Dermis blood vessel endothelial cell (primary cell): ENCODE measurements at regions not wholly inside any gene's neighbourhood (a gene's known extent, or its start where the extent isn't known, plus 50 kb on each side); places are given as distances from the start of the nearest gene placed in this dataset.
"Not testable (repeated sequence)": the region's sequence is repeated elsewhere in the genome, so short reads cannot be mapped to it uniquely, and the experiment has no call there.

Experiments used
- DNase-seq: peaks from one replicate; pipeline ENCODE4 v3.0.0; 2010

DNA sequence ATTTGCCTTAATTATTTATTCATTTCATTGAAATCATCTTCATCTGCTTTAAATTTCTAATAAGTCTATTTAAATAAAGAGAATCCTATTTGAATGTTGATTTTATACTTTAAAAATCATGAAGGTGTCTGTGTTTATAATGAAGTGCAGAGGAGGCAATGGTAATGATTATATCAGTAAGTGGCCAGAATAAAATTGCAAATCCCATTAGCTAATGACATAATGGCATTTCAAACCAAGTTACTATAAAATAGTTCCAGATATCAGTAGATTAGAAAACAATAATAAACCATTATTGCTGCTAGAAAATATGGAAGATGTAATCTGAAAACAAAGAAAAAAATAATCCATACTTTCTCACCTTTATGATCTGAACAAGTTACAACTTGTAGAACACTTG is 647.8 kb upstream of the KLHL1 start:
- no peak for DNase-seq

DNA sequence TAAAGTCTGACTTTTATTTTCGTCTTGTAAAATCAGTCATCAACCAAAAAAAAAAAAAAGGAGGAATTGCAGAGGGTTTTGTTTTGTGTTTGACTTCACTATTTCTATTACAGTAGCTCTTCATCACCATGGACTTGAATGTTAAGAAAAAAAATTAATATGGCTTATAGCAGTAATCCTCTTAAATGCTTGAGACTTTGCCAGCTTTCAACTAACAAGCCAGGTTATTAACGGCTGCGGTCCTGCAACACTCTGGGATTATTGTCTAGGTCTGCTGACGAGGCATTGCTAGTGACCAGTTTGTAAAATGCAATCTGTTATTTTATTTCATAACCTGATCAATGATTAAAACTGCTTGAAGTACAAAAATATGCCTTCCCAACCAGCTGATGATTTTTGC is 647.2 kb upstream of the KLHL1 start:
- DNase-seq, result no peak

DNA sequence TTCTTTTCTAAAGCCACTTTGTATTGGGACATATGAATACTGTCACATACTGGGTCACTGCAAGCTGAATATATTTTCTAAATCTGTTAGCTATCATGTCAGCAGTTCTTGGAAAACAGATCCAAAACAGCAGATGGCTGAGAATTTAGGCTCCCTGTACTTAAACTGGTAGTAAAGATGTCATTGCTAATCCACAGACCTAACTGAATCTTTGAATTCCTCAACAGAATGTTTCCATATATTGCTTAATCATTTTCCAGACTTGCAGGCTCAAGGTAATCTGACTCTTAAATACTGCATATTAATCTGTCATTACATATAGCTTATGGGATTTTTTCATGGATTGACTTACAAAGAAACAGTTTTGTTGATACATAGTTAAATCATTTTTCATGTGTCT is 639.0 kb upstream of the KLHL1 start:
- no peak for DNase-seq

DNA sequence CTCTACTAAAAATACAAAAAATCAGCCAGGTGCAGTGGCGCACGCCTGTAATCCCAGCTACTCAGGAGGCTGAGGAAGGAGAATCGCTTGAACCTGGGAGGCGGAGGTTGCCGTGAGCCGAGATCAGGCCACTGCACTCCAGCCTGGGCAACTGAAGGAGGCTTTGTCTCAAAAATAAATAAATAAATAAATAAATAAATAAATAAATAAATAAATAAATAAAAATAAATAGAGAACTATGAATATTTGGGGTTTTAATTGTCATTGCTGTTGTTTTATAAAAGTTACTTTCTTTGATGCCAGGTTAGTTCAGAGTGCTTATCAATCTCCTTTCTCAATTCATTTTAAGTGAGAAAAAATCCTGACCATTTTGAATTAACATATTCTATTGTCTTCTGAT is 638.2 kb upstream of the KLHL1 start:
- DNase-seq, result not testable (repeated sequence)

DNA sequence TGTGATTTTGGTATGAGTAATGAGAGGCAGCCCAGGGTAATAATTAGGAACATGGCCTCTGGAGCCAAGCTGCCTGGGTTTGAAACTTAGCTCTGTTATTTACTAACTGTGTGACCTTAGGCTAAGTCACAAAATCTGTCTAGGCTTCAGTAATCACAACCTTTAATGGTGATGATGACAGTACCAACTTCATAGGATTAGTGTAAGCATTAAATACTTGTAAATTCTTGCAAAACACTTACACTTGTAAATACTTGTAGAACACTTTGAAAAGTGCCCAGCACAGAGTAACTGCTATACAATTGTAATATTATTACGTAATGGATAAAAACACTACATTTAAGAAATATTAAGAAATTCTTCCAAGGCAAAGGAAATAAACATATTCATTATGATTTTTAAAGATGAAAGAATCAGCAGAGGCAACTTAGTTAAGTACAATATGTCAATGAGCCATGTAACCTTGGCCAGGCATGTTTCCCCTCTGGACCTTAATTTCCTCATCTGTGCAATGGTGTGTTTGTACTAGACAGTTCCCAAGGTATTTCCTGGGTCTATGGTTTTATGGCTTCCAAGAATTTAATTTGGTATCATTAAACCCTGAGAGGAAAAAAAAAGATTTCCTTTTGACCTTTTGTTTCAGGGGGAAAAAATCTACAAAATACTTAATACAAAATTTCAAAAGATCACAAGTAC is 628.5 kb upstream of the KLHL1 start:
- no peak for DNase-seq

DNA sequence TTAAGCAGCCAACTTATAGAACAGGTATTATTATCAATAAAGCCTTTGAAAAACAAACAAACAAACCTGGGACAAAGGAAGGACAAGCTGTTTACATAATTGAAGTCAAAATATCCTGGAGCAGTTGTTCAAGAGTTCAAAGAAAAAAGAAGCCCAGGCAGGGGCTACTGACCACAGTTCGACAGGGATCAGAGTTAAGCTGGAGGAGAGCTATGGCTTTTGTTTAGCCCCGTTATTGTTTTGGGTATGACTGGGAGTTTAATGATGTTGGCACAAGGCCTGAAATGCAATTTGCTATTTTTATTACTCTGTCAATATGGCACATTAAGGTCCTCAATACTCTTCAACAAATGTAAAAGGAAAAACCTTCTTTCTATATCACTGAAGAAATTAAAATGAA is 624.4 kb upstream of the KLHL1 start:
- DNase-seq, result no peak

DNA sequence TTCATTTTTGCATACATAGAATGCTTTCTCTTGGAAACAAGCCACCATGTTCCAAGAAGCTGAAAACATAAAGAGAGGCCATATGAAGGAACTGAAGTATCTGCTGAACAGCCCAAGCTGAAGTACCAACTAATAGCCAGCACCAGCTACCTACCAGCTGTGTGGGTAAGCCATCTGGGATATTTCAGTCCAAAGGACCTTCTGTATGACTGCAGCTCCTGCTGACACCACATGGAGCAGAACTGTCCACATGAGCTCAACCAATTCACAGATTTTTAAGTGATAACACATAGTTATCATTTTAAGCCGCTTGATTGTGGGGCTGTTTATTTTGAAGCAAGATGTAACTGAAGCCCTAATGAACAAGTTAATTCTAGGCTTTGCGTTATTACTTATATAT is 621.1 kb upstream of the KLHL1 start:
- no peak for DNase-seq

DNA sequence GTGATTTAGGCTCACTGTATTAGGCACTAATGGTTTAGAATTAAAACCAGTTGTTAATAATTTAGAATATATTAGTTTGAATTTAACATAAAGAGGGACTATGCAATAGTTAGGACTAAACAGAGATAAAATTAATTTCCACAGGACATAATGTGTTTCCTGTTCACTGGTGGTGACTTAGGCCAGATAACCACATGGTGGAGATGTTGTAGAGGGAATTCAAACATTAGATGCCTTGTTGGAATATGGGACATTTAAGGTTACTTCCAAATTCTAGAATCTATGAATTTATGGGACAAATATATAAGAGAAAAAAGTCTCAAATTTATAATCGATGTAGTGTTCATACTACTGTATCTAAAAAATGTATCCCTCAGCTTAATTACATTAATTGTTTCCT is 615.5 kb upstream of the KLHL1 start:
- DNase-seq, result peak; percentile 3

DNA sequence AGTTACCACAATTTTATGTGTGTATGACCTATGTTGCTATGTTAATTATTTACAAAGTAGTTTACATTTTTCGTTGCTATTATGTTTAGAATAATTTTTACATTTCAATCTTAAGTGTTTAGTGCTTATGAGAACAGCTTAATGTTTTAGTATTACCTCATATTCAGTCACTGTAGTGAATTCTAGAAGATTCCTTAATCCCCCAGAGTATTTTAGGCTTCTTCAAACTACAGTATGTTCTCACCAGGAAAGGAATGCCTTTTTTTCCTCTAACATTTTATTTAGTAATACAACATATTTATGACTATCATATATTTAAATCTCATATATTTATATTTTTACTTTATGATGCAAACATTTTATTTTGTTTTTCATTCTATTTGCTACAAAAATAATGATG is 612.1 kb upstream of the KLHL1 start:
- DNase-seq, result no peak

DNA sequence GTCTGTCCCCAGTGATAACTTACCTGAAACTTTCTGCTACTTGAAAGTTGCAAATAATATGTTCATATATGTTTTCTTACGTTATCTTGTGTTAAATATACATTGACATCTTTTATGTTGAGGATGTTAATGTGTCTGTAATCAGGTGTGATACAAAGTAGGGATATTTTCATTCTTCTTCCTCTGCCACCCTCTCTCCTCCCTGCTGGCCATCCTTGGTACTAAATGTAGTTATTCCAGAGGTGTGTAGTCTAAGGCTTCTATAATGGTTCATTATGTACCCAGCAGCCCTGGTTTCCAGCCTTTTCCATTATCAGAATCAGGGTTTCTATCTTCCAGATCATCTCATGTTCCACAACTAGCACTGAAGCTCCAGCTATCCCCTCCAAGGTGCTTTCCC is 606.7 kb upstream of the KLHL1 start:
- no peak for DNase-seq

DNA sequence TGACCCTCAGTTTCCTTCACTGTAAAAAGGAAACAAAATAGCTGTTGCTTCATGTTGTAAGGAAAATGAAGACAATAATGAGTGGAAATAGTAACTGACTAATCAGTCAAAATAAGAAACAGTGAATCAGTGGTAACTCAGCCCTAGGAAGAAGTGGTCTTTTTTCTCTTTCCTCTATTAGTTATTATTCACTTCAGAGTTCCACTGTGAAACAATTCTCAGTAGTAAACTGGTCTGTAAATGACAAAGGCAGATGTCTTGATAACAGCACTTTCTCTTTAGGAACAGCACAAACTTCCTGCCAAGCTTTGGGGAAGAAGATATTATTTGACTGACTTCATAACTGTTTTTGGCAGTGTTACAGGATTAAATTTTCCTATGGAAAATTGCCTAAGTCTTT is 600.5 kb upstream of the KLHL1 start:
- peak; percentile 37 for DNase-seq

DNA sequence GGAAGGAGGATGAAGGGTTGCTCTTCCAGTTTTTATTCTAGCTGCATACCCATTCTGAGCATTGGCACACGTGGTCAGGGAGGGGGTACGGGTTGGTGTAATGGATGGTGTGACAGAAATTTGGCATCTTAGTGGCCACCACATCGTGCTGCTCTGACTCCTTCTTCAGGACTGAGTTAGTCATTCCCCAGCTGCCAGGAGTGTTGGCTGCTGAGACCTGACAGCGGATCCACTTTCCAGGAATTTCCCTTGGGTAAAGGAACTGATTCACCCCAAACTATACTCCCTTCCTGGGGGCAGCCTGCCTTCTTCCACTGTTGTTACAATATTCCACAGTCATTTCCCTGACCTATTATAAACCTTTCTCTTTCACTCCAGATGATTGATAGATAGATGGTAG is 595.5 kb upstream of the KLHL1 start:
- no peak for DNase-seq

DNA sequence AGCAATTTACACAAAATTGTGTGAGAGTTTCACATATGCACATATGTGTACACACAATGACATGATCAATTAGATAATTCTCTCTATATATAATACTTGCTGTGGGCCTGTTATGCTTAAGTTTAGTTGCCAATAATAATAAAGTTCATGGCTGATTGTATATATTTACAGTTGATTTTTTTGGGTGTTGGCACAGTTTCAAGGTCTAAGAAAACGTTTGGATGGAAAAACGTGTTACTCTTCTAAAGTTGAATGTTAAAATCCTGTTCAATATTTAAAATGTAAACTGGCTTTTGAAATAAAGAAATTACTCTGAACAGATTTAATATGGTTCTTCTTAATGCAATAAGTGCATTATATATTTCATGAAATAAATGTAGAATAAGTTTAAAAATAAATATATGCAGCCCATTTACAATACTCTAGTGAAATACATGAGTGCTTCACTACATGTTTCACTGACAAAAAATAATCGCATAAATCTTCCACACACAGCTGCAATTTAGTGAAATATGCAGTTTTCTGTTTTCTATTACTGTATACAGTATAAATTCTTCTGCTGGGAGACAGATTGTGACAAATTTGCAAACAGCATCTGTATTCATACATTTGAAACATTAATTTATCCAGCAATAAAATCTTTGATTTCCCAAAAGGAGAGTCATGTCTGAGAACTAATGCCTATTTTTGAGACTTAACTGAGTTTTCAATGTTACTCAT is 586.9 kb upstream of the KLHL1 start:
- DNase-seq, result no peak

DNA sequence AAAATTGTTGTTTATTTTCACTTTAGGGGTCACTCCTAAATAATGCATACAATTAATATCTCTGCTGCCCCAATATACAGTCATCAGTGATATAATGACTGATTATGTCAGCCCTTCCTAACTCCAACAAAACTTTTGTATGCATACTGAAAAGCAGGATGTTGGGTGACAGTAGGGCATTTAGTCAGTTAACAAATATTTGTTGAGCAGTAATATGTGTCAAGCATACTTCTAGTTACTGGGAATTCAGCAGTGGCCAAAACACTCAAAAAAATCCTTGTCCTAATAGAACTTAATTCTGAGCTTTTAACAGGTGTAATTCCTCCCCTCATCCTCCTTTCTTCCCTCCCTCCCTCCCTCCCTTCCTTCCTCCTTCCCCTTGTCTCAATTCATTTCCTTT is 560.7 kb upstream of the KLHL1 start:
- no peak for DNase-seq

DNA sequence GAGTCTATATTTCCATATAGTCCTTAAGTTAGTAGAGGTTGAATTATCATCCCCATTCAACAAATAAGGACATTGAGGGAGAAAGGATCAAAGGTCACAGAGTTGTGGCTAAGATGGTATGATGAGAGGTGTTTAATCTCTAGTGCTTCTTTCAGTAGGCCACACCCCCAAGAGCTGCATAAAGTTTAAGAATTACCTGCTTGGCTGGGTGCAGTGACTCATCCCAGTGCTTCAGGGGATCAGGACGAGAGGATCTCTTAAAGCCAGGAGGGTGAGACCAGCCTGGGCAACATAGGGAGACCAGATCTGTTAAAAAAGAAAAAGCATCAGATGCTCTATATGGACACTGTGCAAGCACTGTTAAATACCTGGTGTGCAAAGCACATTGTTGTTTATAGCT is 560.0 kb upstream of the KLHL1 start:
- no peak for DNase-seq

DNA sequence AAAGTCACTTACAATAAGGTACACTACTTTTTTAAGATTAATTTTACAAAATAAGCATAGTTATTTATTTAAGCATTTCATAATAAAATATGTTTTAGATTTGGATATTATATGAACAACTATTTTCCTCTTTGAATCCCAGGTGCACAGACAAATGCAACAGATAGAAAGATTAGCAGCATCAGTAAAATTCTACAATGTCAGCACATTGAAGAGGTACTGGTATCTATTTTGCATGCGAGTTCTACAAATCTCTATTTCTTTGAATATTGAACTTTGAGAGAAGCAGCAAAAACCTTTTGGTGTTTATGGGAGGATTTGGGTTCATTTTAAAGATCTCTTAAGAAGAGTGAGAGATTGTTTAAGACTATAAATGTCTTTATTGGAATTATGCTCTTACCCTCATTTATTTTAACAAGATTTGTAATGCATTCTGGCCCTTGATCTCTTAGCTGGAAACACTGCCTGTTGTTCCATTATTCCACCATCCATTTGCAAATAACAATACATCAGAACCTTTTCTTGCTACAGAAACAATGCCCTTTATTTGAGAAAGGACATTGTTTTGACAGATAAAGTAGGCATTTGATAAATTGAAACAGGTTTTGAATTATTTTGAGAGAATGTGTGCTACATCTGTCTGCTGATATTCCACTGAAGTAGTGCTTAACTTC is 558.8 kb upstream of the KLHL1 start:
- no peak for DNase-seq

DNA sequence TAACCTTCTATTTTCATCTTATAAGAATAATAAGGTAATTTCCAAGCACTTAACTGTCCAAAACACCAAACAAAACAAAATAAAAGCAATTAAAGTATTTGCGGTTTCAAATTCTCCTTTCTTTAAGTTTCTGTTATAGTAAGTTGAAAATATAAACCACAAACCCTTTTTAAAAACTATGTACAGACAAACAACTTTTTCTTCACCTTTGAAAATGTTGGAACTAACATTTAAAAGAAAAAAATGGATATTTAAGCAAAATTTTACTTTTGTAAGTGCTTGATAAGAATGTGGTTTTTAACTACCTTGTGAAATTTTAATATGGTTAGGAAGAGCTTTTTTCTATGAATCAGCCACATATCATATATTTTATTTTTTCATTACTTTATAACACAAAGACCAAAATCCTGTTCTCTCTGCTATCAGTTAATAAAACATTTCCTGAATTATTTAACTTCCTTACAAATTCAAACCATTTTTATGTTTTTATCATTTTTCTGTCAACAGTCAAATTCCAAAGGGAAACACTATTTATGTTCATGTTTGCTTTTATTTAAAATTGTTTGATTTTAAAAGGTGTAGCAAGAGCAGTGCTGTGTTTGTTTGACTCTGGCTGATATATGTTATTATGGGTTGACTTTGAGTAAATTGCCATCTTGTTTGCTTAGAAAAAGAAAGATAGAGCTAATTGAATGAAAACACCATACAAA is 554.1 kb upstream of the KLHL1 start:
- DNase-seq, result no peak

DNA sequence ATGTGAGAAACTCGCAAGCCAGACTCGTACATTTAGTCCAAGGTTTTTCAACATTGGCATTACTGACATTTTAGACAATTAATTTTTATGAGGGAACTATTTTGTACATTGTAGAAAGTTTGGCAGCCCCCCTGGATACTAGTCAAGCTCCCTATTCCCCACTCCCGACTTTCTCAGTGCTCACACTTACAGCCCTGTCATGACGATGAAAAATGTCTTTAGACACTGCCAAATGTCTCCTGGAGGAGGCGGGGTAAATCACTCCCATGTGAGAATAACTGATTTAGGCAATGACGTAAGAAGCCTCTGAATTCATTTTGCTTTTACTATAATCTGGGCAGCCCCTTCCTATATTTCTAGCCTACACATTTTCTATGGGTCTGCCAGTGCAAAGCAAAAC is 535.8 kb upstream of the KLHL1 start:
- DNase-seq, result no peak

DNA sequence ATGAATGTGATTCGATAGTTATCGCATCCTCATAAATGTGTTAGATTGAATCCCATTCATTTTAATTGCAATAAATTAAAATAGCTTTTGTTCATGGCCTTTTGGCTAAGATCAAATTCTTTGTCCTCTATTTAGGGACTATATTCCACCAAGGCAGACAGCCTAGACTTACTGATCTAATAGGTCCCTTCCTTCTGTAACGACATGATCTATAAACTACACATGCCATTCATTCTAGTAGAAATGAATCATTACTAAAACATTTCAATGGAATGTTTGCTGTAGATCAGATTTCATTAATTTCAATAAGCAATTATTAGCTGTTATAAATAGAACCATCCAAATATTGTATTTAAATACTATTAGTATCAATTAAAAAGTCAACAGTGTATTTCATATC is 526.6 kb upstream of the KLHL1 start:
- DNase-seq, result no peak

DNA sequence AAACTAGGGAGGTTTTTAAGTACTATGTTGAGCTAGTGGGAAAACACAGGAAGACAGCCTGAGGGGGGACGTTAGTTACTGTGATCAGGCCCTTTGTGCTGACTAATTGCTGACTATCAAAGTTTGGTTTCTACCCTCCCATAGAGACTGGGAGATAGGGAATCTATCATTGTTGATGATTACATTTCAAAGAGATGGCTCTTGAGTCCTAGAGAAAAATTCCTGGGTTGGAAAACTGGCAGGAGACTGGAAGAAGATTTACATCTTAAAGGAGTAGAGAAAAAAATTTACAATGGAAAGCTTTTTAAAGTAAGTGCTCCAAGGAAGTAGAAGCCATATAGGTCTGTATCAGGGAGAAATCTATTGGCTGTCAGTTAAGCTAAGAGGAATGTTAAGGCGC is 522.0 kb upstream of the KLHL1 start:
- DNase-seq, result no peak

DNA sequence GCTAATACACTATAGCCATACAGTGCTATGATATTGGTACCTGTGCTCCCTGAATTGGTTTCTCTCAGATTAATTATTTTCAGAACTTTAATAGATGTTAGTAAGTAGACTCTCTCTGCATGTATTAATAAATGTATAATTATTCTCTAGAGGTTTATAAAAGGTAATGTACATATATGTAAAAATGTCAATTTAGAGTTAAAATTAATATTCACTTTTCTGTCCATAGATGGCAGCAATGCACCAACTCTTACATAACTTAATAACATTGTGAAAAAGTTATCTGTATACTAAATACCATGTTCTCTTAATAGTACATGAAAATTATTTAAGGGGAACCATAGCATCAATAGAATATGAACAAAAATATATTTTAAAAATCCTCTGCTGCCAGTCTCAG is 515.0 kb upstream of the KLHL1 start:
- peak; percentile 38 for DNase-seq

DNA sequence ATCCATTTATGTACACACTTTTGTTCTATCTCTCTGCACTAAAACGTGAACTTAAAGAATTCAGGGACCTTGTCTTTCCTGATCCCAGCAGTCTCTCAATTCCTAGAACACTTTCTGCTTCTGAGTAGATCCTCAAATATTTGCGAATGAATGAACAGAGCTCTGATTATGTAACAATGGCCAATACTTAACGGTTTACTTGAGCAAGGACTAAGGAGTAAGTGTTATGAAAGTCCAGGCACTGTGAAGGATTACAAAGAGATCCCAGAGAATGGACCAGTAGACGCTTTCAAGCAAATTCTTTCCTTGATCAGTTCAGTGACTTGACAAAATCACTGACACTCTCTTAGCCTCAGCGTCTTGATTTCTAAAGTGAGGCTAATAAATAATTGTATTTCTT is 514.5 kb upstream of the KLHL1 start:
- no peak for DNase-seq

DNA sequence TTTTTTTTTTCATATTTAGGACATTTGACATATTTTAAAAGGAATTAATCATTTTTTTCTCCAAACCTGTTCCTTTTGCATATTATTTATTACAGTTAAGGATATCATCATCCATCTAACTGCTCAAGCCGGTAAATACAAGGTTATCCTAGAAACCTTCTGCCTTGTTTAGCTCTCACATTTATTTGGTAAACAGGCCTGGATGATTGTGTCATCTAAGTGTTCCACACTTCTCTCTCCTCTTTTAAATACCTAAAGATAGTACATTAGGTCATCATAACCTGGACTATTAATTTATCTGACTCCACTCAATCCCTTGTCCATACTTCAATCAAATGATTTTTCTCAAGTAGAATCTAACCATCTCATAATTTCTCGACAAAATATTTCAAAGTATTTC is 511.7 kb upstream of the KLHL1 start:
- no peak for DNase-seq

DNA sequence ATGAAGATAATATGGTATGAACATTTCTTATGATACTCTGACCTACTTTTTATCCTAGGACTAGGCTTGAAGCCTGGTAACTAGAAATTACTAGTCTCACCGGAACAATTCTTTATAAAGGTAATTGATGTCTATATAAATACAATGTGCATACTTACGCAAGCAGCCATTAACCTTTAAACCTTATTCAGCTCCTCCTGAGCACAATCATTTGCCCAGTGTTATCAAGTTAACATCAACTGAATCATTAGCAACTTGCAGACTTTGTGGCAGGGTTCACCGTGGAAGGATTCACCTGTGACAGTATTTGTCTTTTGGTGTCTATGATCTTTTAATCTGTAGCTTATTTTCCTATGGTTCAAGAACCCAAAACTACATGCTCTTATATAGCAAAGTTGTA is 508.6 kb upstream of the KLHL1 start:
- DNase-seq, result no peak
